Right ventricle myocardium superior (tissue), 1 donor: ENCODE measurements at regions not wholly inside any gene's neighbourhood (a gene's known extent, or its start where the extent isn't known, plus 50 kb on each side); places are given as distances from the start of the nearest gene placed in this dataset.

Source experiments
- ATAC-seq: fragments of 200-7000 bp; cut with Tn5 transposase; one replicate; pipeline ENCODE4 v1.9.1; 2020; ENCODE audit warnings: mild to moderate bottlenecking; ENCODE audit not compliant: poor library complexity
- DNase-seq: peaks from one replicate; pipeline ENCODE4 v3.0.0-alpha.2; 2020
- intact Hi-C: fragments of 100-400 bp; cut with DNase I; formaldehyde crosslinking; loops from one replicate; pipeline ENCODE4 v1.11.2; 2022
- donor health status: DM: no; HTN: yes; CAD: no; lungs with severe emphysema.

- intact Hi-C loops: no loop called here
- DNase-seq (no peak), ATAC-seq (no peak)
Observed at GRCh38 chr11:130715877-130716220, 200.4 kb downstream of the SNX19 start.

GRCh38 chr11:130718120-130718519 lies 198.2 kb downstream of the SNX19 start:
- intact Hi-C loops: no loop called here
- ATAC-seq (peak; percentile 10), DNase-seq (peak; percentile 52)

- intact Hi-C loops: no loop called here
- DNase-seq: no peak
- ATAC-seq: no peak
Observed at GRCh38 chr11:130719220-130719915, 196.9 kb downstream of the SNX19 start.

GRCh38 chr11:130720232-130721022 lies 195.9 kb downstream of the SNX19 start:
- DNase-seq (no peak), ATAC-seq (no peak)
- intact Hi-C loops: no loop called here

- no peak for DNase-seq
- intact Hi-C loops: no loop called here
- ATAC-seq: no peak
Observed at GRCh38 chr11:130721023-130721681, 195.1 kb downstream of the SNX19 start.

GRCh38 chr11:130721736-130722135 lies 194.5 kb downstream of the SNX19 start:
- intact Hi-C loops: no loop called here
- no peak for DNase-seq
- no peak for ATAC-seq

- DNase-seq (no peak), ATAC-seq (no peak)
- intact Hi-C loops: no loop called here
Observed at GRCh38 chr11:130722401-130722800, 193.9 kb downstream of the SNX19 start.

GRCh38 chr11:130725421-130726233 lies 190.7 kb downstream of the SNX19 start:
- peak; percentile 64 for ATAC-seq
- intact Hi-C loops: no loop called here
- no peak for DNase-seq

GRCh38 chr11:130726234-130727037 lies 189.8 kb downstream of the SNX19 start:
- intact Hi-C loops: no loop called here
- ATAC-seq: peak; percentile 87
- DNase-seq: peak; percentile 62

- intact Hi-C loops: no loop called here
- no peak for ATAC-seq
Observed at GRCh38 chr11:130727157-130728119, 188.8 kb downstream of the SNX19 start.

GRCh38 chr11:130728185-130729180 lies 187.8 kb downstream of the SNX19 start:
- intact Hi-C loops: no loop called here
- no peak for ATAC-seq
- DNase-seq: no peak

More at GRCh38 chr11:130727157-130728119, 188.8 kb downstream of the SNX19 start:
- no peak for DNase-seq

- no peak for ATAC-seq
- no peak for DNase-seq
- intact Hi-C loops: no loop called here
Observed at GRCh38 chr11:130729193-130729592, 187.1 kb downstream of the SNX19 start.

- intact Hi-C loops: loop anchor here (10.0 kb wide), 1 partner anchor 285 kb away; the partner anchor contains the start of gene ADAMTS15
- no peak for DNase-seq
Observed at GRCh38 chr11:130729678-130730300, 186.5 kb downstream of the SNX19 start.

GRCh38 chr11:130731401-130731800 lies 184.9 kb downstream of the SNX19 start:
- intact Hi-C loops: loop anchor here (10.0 kb wide), 1 partner anchor 287 kb away; the partner anchor contains the start of gene ADAMTS15
- no peak for DNase-seq
- no peak for ATAC-seq

More at GRCh38 chr11:130729678-130730300, 186.5 kb downstream of the SNX19 start:
- no peak for ATAC-seq

- intact Hi-C loops: loop anchor here (10.0 kb wide), 1 partner anchor 288 kb away; the partner anchor contains the start of gene ADAMTS15
- ATAC-seq: no peak
- no peak for DNase-seq
Observed at GRCh38 chr11:130732476-130732875, 183.8 kb downstream of the SNX19 start.
